ENCODE measurements at regions not wholly inside any gene's neighbourhood (a gene's known extent, or its start where the extent isn't known, plus 50 kb on each side); places are given as distances from the start of the nearest gene placed in this dataset.
A peak's percentile ranks its signal among the peaks of the same experiment; 100 is the strongest.

DNA sequence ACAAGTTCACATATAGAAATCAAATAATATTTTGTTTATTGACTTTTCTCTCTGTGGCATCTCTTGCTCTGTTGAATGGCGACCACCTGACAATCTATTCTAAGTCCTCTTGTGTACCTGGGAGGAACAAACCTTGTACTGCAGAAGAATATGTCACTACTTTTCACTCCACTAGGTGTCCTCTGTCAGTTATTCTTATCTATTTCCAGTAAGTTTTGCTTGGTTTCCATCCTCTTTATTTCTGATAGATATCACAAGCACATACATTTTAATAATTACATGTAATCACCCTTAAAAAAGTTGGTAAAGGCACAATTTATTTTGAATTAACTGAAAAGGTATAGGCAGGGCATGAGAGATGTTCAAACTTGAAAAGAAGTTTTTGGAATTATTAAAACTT is 238.4 kb downstream of the SNCA start:
- DNase-seq = no peak

DNA sequence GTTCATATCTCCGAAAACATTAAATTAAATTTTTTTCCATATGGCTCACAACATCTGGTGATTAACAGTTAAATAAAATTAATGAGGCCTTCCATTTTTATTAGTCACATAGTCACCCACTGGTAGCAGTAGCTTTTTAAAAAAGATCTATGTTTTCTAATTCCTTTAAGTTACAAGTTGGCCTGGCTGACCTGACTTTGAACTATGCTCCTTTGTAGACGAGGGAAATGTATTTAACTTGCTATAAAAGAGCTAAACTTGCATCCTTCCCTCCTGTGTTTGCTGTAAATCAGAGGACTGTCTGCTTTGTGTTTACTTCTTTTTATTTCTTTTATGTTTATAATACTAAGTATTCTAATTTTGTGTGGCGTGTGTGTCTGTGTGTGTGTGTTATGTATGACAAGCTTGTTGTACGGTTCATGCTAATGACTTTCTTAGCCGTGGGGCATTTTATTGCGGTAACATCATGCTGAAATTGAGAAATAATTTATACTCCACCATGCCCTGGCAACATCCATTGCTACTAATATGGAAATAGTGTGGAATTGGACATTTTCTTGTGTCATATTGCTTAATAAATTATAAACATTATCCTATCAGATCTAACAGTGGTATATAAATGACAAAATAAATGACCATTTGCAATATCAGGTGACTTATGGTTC is 241.7 kb downstream of the SNCA start:
- DNase-seq = no peak

DNA sequence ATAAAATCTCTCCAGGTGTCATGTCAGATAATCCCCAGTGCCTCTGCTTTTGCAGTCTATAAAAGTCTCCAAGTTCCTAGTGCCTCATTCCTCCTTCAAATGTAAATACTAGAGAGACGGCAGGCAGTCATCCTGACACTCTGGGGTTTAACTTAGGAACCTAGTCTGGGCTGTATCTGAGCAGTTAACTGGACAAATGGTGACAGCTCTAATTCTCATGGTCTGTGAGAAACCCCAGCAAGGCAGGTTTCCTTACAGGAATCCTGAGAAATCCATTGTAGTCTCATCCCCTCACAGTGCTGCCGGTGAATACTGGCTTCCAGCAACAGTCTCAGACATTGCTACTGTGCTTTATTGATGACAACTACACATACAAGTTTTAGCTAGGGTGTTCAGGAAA is 246.8 kb downstream of the SNCA start:
- no peak for DNase-seq

DNA sequence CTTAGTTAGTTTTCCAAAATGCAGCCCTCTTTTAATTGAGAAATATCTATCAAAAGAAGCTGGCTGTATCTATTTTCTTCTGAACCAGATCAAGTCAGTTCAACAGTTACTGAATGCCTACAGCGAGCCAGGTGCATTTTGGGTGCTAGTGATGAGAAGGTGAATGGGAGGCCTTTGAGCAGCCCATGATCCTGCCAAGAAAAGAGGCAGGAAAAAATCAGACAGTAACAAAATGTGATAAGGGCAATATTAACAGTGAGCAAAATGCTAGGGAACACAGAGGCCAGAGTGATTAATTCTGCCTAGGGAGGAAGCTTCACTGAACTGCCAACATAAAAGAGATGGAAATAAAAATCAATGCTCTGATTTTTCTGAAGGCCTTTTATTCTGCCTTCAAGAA is 248.5 kb downstream of the SNCA start:
- DNase-seq = no peak

GRCh38 chr4:89587364-89587763 is 249.6 kb downstream of the SNCA start:
- DNase-seq = no peak

- no peak for DNase-seq
Measured at GRCh38 chr4:89586864-89587263, 250.1 kb downstream of the SNCA start.

DNA sequence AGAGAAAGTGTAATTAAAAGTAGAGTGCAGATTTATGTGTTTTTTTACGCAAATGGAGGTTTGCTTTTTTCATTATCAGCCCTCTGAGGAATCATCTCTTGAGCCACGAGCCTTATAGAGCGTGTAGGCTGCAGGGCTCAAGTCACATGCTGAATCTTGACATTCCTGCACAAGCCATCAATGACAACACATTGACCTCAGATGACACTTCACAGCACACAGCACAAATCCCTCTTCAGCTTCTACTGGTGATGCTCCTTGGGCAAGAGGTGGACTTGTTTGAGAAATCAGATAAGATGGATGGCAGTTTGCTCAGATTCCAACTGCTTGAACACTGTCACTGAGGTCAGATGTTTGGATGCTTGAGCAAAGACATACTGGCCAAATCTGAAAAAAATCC is 250.6 kb downstream of the SNCA start:
- DNase-seq = no peak

- DNase-seq = no peak
Measured at GRCh38 chr4:89582756-89583505, 254.0 kb downstream of the SNCA start.

DNA sequence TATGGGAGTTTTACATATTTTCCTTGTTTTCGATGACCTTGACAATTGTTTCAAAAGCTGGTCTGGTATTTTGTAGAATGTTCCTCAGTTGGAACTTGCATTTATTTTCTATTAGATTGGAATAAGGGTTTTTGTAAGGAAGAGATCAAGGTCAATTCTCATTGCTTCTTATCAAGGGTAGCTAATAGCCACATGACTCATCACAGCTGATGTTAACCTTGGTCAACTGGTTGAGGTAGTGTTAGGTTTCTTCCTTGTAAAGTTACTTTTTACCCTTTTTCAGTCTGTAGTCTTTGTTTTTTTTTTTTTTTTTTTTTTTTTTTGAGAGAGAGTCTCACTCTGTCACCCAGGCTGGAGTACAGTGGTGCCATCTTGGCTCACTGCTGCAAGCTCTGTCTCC is 257.2 kb downstream of the SNCA start:
- no peak for DNase-seq

GRCh38 chr4:89576246-89576645 is 260.7 kb downstream of the SNCA start:
- DNase-seq = no peak

DNA sequence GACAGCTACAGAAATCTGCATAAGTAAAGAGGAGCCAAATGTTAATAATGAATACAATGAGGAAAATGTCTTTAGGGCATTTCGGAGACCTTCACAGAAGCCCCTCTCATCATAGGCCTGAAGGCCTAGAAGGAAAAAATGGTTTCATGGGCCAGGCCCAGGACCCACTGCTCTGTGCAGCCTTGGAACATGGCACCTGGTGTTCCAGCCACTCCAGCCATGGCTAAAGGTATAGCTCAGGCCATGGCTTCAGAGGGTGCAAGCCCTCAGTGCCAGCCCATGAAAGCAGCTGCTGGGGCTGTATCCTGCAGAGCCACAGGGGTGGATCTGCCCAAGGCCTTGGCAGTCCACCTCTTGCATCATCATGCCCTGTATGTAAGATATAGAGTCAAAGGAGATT is 261.1 kb downstream of the SNCA start:
- DNase-seq = no peak

GRCh38 chr4:89574176-89574575 is 262.8 kb downstream of the SNCA start:
- DNase-seq = no peak

- DNase-seq = no peak
Measured at GRCh38 chr4:89573656-89574055, 263.3 kb downstream of the SNCA start.

- DNase-seq = no peak
Measured at GRCh38 chr4:89572224-89572858, 264.6 kb downstream of the SNCA start.

DNA sequence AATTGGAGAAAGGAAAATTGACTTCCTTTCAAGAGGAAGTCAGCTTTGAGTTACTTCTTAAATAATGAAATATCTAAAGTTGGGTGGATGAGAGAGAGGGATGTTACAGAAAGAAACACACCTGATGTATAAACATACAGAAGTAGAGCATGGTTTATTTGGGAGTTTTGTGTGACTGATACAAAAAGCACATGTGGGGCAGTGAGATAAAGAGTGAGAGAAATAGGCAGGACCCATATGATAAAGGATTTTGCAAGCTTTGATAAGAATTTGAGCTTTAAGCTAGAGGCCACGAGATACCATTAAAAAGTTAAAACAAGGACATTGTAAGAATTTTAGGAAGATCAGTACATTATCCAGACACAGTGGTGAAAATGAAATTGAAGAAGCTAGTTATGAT is 263.3 kb upstream of the GPRIN3 start:
- no peak for DNase-seq

- DNase-seq = no peak
Measured at GRCh38 chr4:89567936-89568335, 260.3 kb upstream of the GPRIN3 start.

- no peak for DNase-seq
Measured at GRCh38 chr4:89563431-89563830, 255.8 kb upstream of the GPRIN3 start.

GRCh38 chr4:89562746-89563145 is 255.1 kb upstream of the GPRIN3 start:
- DNase-seq = no peak

DNA sequence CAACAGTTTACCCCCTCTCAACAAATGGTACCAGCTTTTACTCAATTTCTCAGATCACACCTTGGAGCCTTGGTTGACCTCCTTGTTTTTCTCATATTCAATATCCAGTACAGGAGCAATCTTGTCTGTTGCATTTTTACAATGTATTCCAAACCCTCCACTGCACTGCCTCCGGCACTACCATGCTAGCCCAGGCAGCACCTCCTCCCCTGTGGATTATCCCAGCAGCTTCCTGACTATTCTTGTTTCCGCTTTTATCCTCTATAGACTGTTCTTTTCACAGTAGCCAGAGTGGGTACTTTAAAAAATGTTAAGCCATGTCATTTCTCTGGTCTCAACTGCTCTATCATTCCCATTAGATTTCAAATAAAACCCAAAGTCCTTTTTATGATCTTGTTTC is 253.4 kb upstream of the GPRIN3 start:
- DNase-seq = no peak

DNA sequence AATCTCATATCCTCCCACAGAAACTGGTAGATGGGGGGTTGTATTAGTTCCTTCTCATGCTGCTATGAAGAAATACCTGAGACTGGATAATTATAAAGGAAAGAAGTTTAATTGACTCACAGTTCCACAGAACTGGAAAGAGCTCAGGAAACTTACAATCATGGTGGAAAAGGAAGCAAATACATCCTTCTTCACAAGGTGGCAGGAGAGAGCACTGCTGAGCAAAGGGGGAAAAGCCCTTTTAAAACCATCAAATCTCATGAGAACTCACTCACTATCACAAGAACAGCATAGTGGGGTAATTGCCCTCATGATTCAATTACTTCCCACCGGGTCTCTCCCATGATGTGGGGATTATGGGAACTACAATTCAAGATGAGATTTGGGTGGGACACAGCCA is 250.5 kb upstream of the GPRIN3 start:
- DNase-seq = no peak

GRCh38 chr4:89556601-89557305 is 249.2 kb upstream of the GPRIN3 start:
- no peak for DNase-seq

- DNase-seq = no peak
Measured at GRCh38 chr4:89551191-89551590, 243.6 kb upstream of the GPRIN3 start.

DNA sequence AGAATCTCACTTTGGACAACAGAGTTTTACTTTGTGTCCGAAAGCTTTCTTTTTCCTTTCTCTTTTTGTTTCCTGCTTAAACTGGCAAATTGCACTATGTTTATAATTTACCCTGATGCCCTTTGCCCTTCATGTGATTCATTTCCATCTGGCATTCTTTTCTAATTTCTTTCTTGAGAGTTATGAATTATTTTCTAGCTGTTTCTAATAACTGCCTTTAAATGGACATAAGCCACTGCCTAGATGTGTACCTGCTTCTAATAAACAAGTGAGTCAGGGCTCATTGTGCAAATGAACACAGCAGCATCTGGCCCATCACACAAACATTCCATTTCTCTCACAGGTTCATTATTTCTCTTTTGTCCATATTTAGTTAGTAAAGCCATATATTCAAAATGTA is 242.3 kb upstream of the GPRIN3 start:
- DNase-seq = peak; percentile 22

GRCh38 chr4:89545315-89545714 is 237.7 kb upstream of the GPRIN3 start:
- no peak for DNase-seq

Data from EL (cell line).